ENCODE measurements at regions not wholly inside any gene's neighbourhood (a gene's known extent, or its start where the extent isn't known, plus 50 kb on each side); places are given as distances from the start of the nearest gene placed in this dataset.

DNA sequence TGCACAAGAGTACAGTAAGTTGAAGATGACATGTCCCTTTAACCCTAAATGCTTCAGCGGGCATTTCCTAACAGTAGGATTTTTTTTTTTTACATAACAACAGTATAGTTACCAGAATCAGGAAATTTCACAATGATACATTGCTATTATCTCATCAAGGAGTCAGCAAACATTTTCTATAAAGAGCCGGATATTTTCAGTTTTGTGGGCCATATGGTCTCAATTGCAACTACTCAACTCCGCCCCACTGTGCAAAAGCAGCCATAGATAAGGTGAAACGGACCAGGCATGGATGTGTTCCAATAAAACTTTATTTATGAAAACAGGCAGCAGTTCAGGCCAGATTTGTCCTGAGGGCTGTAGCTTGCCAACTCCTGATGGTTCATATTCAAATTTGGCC, 130.6 kb downstream of the SMAD6 start:
- peak; percentile 89 for DNase-seq (ENCODE audit: low read depth)
- TF ChIP-seq, protein P1, sequence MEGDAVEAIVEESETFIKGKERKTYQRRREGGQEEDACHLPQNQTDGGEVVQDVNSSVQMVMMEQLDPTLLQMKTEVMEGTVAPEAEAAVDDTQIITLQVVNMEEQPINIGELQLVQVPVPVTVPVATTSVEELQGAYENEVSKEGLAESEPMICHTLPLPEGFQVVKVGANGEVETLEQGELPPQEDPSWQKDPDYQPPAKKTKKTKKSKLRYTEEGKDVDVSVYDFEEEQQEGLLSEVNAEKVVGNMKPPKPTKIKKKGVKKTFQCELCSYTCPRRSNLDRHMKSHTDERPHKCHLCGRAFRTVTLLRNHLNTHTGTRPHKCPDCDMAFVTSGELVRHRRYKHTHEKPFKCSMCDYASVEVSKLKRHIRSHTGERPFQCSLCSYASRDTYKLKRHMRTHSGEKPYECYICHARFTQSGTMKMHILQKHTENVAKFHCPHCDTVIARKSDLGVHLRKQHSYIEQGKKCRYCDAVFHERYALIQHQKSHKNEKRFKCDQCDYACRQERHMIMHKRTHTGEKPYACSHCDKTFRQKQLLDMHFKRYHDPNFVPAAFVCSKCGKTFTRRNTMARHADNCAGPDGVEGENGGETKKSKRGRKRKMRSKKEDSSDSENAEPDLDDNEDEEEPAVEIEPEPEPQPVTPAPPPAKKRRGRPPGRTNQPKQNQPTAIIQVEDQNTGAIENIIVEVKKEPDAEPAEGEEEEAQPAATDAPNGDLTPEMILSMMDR (IDR thresholded peaks at IDR 0.05; ENCODE audit: control insufficient read depth, insufficient read depth, low read depth, low read length, missing control alignments): no peak
- H3K4me3 ChIP-seq (ENCODE audit: control insufficient read depth, low read depth, low read length): no peak overlapping the region

DNA sequence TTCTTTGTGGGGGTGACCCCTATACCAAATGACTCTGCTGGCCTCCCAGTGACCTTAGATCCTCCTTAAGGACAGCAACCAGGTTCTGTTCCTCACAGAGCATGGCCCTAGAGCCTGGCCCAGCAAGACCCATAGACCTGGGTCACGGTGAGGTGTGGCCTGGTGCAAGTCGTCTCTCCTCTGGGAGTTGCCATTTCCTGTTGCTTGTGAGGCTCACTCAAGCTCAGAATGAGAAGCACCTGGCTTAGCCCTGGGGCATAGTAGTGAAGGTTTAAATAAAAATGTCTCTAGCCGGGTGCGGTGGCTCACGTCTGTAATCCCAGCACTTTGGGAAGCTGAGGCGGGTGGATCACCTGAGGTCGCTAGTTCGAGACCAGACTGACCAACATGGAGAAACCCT, 131.3 kb downstream of the SMAD6 start:
- no peak for DNase-seq (ENCODE audit: low read depth)
- H3K4me3 ChIP-seq (ENCODE audit: control insufficient read depth, low read depth, low read length): no peak overlapping the region
- TF ChIP-seq, protein P1 (IDR thresholded peaks at IDR 0.05; ENCODE audit: control insufficient read depth, insufficient read depth, low read depth, low read length, missing control alignments): no peak

DNA sequence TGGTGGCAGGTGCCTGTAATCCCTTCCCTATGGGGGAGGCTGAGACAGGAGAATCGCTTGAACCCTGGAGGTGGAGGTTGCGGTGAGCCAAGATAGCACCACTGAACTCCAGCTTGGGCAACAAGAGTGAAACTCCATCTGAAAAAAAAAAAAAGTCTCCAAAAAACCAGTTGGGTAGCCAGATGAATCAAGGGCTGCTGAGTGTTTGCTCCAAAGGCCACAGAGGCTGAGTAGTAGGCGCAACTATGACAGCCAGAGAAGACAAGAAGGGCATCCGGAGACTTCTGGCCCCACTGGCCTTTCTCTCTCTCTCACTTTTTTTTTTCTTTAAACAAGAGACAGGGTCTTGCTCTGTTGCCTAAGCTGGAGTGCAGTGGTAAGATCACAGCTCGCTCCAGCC, 131.8 kb downstream of the SMAD6 start:
- no peak overlapping the region for H3K4me3 ChIP-seq (ENCODE audit: control insufficient read depth, low read depth, low read length)
- DNase-seq (ENCODE audit: low read depth): no peak
- TF ChIP-seq, protein P1 (IDR thresholded peaks at IDR 0.05; ENCODE audit: control insufficient read depth, insufficient read depth, low read depth, low read length, missing control alignments): no peak

DNA sequence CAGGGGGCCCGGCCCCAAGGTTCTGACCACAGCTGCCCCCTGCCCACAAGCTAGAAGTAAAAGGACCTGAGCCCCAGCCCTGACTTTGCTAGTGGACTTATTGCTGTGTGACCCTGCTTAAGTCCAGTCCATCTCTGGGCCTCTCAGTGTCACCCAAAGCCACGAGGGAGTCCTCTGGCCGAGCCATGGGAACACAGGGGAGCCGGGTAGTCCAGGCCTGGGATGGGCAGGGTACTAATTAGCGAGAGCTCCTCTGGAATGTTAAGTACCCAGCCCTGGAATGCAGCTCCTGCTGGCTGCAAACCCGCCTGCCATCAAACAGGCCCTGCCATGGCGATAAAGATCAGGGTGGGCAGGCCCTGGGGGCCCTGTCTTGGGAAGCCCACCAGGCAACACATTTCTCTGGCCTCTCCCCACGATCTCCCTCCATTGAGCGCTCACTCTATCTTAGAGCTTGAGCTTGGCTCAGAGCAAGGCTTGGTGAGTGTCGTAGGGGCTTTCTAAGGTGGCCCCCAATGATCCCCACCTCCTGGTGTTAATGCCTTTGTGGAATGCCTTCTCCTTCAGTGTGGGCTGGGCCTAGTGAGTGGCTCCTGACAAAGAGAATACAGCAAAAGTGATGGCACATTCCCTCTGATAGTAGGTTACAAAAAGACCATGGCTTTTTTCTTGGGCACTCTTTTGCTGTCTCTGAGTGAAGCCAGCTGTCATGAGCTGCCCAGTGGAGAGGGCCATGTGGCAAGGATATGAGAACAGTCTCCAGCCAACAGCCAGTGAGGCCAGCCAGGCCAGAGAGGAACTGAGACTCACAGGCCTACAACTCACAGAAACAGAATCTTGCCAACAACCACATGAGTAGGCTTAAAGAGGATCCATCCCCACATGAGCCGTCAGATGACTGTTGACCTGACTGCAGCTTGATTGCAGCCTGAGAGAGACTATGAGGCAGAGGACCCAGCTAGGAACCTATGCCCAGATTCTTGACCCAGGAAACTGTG, 133.1 kb downstream of the SMAD6 start:
- TF ChIP-seq, protein P1 (IDR thresholded peaks at IDR 0.05; ENCODE audit: control insufficient read depth, insufficient read depth, low read depth, low read length, missing control alignments): no peak
- H3K4me3 ChIP-seq (ENCODE audit: control insufficient read depth, low read depth, low read length): no peak overlapping the region
- DNase-seq (ENCODE audit: low read depth): no peak

DNA sequence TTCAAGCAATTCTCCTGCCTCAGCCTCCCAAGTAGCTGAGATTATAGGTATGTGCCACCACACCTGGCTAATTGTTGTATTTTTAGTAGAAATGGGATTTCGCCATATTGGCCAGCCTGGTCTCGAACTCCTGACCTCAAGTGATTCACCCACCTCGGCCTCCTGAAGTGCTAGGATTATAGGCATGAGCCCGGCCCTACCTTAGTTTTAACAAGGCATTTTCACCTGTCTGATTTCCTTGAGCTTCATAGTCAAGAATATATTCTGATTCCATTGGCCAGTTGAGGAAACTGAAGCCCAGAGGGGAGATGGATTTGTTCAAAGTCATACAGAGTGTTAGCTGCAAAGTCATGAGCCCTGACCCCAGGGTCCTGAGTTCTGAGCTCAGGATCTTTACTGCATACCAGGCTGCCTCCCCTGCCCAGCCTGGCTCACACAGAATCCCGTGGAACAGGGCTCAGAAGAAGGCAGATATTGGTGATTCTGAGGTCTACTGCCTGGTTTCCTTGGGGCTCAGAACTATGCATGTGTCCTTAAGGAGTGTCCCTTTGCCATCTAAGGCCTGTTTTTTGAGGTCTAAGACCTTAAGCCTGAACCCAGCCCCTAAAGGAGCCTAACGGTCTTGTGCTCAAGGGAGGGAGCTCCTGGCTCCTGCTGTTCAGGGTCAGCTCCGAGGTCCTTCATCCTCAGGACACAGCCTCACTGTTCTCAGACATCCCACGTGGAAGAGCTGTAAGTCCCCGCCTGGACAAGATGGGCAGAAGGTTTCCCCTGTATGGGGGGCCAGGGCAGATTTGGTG, 134.4 kb downstream of the SMAD6 start:
- TF ChIP-seq, protein P1 (IDR thresholded peaks at IDR 0.05; ENCODE audit: control insufficient read depth, insufficient read depth, low read depth, low read length, missing control alignments): no peak
- no peak overlapping the region for H3K4me3 ChIP-seq (ENCODE audit: control insufficient read depth, low read depth, low read length)
- no peak for DNase-seq (ENCODE audit: low read depth)

DNA sequence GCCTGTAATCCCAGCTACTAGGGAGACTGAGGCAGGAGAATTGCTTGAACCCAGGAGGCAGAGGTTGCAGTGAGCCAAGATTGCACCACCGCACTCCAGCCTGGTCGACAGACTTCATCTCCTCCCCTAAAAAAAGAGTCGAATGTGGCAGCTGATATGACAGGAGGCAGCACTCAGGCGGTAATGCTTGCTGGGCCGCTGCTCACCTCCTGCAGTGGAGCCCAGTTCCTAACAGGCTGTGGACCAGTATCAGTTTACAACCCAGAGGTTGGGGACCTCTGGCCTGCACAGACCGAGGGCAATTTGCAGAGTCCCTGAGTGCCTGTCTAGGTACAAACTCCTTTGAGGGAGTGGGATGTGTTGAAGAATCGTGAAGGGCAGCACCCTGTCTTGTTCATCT, 136.2 kb downstream of the SMAD6 start:
- DNase-seq (ENCODE audit: low read depth): no peak
- no peak overlapping the region for H3K4me3 ChIP-seq (ENCODE audit: control insufficient read depth, low read depth, low read length)
- TF ChIP-seq, protein P1 (IDR thresholded peaks at IDR 0.05; ENCODE audit: control insufficient read depth, insufficient read depth, low read depth, low read length, missing control alignments): no peak
